ES-I3 (cell line): ENCODE measurements at regions not wholly inside any gene's neighbourhood (a gene's known extent, or its start where the extent isn't known, plus 50 kb on each side); places are given as distances from the start of the nearest gene placed in this dataset.

Source experiments
- H3K36me3 ChIP-seq: 2 replicates; pipeline ENCODE4 v1.6.1; 2013; ENCODE audit warnings: mild to moderate bottlenecking, low read length, control low read depth, moderate library complexity; ENCODE audit not compliant: insufficient read depth
- H3K4me1 ChIP-seq: 2 replicates; pipeline ENCODE4 v1.6.1; 2013; ENCODE audit warnings: mild to moderate bottlenecking, control low read depth, low read length; ENCODE audit not compliant: insufficient read depth
- H3K9ac ChIP-seq: 2 replicates; pipeline ENCODE4 v1.6.1; 2013; ENCODE audit warnings: low read depth, mild to moderate bottlenecking, low read length, moderate library complexity
- H3K9me3 ChIP-seq: 2 replicates; pipeline ENCODE4 v1.6.1; 2013; ENCODE audit warnings: mild to moderate bottlenecking, low read length, moderate library complexity; ENCODE audit not compliant: control insufficient read depth, insufficient read depth

- Histone ChIP-seq H3K4me1 (no peaks in the 10 kb centered on the region), H3K36me3 (no peaks in the 10 kb centered on the region), H3K9me3 (no peaks in the 10 kb centered on the region)
Observed at GRCh38 chr6:125489579-125490285, 188.0 kb upstream of the HDDC2 start.

DNA sequence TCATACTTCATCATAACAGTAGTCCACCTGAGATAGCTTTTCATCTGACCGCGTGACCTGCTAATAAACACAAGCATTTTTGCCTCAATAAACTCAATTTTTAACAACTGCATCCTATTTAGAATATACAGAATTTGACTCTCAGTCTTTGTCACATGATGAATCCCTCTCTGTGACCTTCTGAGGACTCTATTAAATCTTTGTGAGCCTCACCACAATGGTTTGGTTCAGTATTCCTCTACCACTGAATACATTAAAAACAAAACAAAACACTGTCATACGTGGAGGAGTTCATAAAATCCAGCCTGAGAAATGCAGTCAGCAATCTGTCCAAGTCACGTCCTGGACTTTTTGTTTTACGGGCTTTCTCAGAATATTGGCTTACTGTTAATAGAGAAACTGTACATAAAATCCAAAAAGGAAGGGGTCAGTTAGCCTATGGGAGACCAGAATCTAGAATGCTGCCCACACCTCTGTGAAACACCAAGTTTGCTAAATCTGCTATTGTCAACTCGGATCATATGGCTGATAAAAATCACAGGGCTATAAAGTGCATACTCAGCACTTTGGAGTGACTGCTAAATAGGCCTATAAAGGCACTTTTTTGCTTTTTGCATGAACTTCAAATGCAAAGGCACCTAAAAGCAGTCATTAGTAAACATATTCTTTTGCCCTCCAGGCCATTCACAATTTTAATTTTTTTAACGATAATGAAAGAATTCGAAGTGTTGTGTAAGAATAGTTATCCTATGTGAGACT, 190.3 kb upstream of the HDDC2 start:
- Histone ChIP-seq H3K9ac (no peak overlapping the region), H3K4me1 (no peaks in the 10 kb centered on the region), H3K9me3 (no peaks in the 10 kb centered on the region), H3K36me3 (no peaks in the 10 kb centered on the region)

More at GRCh38 chr6:125489579-125490285, 188.0 kb upstream of the HDDC2 start:
- no peak overlapping the region for H3K9ac ChIP-seq

DNA sequence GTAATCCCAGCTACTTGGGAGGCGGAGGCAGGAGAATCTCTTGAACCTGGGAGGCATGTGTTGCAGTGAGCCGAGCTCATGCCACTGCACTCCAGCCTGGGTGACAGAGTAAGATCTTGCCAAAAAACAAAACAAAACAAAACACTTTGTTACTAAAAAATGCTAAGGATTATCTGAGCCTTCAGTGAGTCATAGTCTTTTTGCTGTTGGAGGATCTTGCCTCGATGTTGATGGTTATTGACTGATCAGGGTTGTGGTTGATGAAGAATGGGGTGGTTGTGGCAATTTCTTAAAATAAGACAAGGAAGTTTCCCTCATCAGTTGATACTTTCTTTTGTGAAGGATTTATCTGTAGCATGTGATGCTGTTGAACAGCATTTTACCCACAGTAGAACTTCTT, 196.8 kb upstream of the HDDC2 start:
- no peaks in the 10 kb centered on the region for H3K9me3 ChIP-seq
- no peaks in the 10 kb centered on the region for H3K36me3 ChIP-seq
- H3K4me1 ChIP-seq = peaks cover 13% of the 10 kb centered on the region; the same call in 1 of the 2 replicates
- H3K9ac ChIP-seq = no peak overlapping the region

DNA sequence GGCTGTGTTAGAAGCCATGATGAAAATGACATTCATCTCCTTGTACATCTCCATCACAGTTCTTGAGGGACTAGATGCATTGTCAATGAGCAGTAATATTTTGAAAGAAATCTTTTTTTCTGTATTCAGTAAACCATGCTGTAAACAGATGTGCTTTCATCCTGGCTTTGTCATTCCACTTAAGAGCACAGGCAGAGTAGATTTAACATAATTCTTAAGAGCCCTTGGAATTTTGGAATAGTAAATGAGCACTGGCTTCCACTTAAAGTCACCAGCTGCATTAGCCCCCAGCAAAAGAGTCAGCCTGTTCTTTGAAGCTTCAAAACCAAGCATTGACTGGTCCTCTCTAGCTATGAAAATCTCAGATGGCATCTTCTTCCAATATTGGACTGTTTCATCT, 197.8 kb upstream of the HDDC2 start:
- Histone ChIP-seq H3K36me3 (no peaks in the 10 kb centered on the region), H3K9ac (no peak overlapping the region), H3K4me1 (peaks cover 21% of the 10 kb centered on the region), H3K9me3 (no peaks in the 10 kb centered on the region)

- no peaks in the 10 kb centered on the region for H3K9me3 ChIP-seq
- no peaks in the 10 kb centered on the region for H3K36me3 ChIP-seq
- H3K4me1 ChIP-seq = peaks cover 24% of the 10 kb centered on the region
- no peak overlapping the region for H3K9ac ChIP-seq
Observed at GRCh38 chr6:125503181-125503580, 201.4 kb upstream of the HDDC2 start.

DNA sequence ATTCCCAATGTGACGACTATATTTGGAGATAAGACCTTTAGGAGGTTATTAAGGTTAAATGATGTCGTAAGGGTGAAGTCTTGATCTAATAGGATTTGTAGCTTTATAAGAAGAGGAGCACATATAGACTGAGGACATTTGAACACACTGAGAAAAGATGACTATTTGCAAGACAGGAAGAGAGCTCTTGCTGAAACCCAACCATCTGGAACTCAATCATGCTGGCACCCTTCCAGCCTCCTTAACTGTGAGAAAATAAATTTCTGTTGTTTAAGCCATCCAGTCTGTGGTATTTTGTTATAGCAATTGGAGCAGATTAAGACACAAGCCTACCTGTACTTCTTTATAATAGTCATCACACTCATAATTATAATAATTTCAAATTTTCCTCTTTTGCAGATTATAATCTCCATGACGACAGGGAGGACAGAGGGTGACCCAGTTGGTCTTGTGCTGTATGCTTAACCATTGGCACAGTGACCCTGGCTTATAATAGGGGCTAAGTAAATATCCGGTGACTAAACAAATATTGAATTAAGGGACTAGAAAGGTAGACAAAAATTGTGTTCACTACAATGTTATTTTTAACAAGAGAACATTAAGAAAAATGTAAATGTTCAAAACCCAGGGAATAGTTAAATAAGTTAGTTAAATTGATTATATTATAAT, 206.4 kb upstream of the HDDC2 start:
- H3K4me1 ChIP-seq = peaks cover 16% of the 10 kb centered on the region
- H3K9me3 ChIP-seq = no peaks in the 10 kb centered on the region
- H3K36me3 ChIP-seq = no peaks in the 10 kb centered on the region
- no peak overlapping the region for H3K9ac ChIP-seq

- peaks cover 10% of the 10 kb centered on the region for H3K4me1 ChIP-seq
Observed at GRCh38 chr6:125508793-125509192, 207.0 kb upstream of the HDDC2 start.

DNA sequence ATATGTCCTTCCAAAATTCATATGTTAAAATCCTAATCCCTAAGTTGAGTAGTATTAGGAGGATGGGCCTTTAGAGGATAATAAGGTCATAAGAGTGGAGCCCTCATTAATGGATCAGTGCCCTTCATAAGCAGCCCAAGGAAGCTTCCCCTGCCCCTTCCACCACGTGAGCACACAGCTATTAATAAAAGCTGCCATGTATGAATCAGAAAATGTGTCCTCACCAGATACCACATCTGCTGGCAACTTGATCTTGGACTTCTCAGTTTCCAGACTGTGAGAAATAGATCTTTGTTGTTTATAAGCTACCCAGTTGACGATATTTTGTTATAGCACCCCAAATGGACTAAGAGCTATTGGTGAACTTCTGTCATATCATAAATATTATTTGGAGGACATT, 207.7 kb upstream of the HDDC2 start:
- no peaks in the 10 kb centered on the region for H3K9me3 ChIP-seq
- no peaks in the 10 kb centered on the region; the same call in 1 of the 2 replicates for H3K36me3 ChIP-seq
- no peak overlapping the region for H3K9ac ChIP-seq
- H3K4me1 ChIP-seq = peaks cover 3% of the 10 kb centered on the region; the same call in 1 of the 2 replicates

More at GRCh38 chr6:125508793-125509192, 207.0 kb upstream of the HDDC2 start:
- H3K9ac ChIP-seq = no peak overlapping the region
- no peaks in the 10 kb centered on the region; the same call in 1 of the 2 replicates for H3K36me3 ChIP-seq
- no peaks in the 10 kb centered on the region for H3K9me3 ChIP-seq

DNA sequence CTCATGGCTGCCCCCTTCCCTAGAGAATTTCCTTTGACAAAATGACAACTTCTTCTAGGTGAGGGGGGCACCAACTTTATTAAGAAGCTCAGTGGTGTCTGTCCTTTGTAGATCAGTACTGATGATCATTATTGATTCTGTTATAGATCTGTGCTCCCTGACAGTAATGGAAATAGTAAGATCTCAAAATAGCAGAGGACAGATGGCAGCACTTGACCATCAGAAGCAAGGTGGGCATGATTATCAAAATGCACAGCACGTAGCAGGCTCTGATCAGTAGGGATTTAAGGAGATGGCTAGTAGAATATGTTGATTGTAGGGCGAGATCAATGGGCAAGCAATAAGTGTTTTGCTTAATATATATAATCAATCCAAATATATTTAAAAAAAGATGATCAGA, 208.6 kb upstream of the HDDC2 start:
- H3K9me3 ChIP-seq = no peaks in the 10 kb centered on the region
- H3K9ac ChIP-seq = no peak overlapping the region
- no peaks in the 10 kb centered on the region; the same call in 1 of the 2 replicates for H3K36me3 ChIP-seq
- H3K4me1 ChIP-seq = no peaks in the 10 kb centered on the region

GRCh38 chr6:125511809-125512396, 210.1 kb upstream of the HDDC2 start:
- Histone ChIP-seq H3K36me3 (no peaks in the 10 kb centered on the region; the same call in 1 of the 2 replicates), H3K9ac (no peak overlapping the region), H3K9me3 (0 out of 2 replicates have a peak, but pooled peaks cover 2% of the 10 kb centered on the region), H3K4me1 (no peaks in the 10 kb centered on the region)

DNA sequence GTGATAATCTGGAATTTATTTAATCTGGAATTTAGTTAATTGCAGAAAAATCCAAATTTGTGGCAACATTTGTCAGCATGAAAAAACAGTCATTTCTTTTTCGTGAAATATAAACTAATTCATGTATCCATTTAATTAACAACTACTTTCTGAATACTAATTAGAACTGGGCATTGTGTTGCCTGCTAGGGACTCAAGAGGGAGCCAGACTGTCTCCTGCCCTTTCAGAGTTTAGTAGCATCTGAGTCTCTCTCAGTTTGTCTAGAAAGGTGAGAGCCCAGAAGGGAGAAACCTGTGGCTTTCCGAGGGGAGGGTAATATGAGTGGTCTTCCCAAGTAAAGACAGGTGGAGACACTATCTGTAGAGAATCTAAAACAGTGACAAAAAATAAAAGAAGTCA, 210.9 kb upstream of the HDDC2 start:
- H3K9ac ChIP-seq = no peak overlapping the region
- no peaks in the 10 kb centered on the region for H3K4me1 ChIP-seq
- H3K36me3 ChIP-seq = no peaks in the 10 kb centered on the region; the same call in 1 of the 2 replicates
- H3K9me3 ChIP-seq = 0 out of 2 replicates have a peak, but pooled peaks cover 2% of the 10 kb centered on the region

- H3K36me3 ChIP-seq = no peaks in the 10 kb centered on the region; the same call in 1 of the 2 replicates
- 0 out of 2 replicates have a peak, but pooled peaks cover 2% of the 10 kb centered on the region for H3K9me3 ChIP-seq
- H3K4me1 ChIP-seq = no peaks in the 10 kb centered on the region
- no peak overlapping the region for H3K9ac ChIP-seq
Observed at GRCh38 chr6:125513978-125514377, 212.2 kb upstream of the HDDC2 start.

GRCh38 chr6:125516644-125517043, 214.9 kb upstream of the HDDC2 start:
- no peak overlapping the region for H3K9ac ChIP-seq
- H3K9me3 ChIP-seq = 0 out of 2 replicates have a peak, but pooled peaks cover 2% of the 10 kb centered on the region
- no peaks in the 10 kb centered on the region for H3K4me1 ChIP-seq
- no peaks in the 10 kb centered on the region; the same call in 1 of the 2 replicates for H3K36me3 ChIP-seq

- Histone ChIP-seq H3K4me1 (no peaks in the 10 kb centered on the region), H3K36me3 (no peaks in the 10 kb centered on the region), H3K9ac (no peak overlapping the region), H3K9me3 (0 out of 2 replicates have a peak, but pooled peaks cover 2% of the 10 kb centered on the region)
Observed at GRCh38 chr6:125519367-125519766, 217.6 kb upstream of the HDDC2 start.
